OCI-LY3 (cell line): ENCODE measurements at regions not wholly inside any gene's neighbourhood (a gene's known extent, or its start where the extent isn't known, plus 50 kb on each side); places are given as distances from the start of the nearest gene placed in this dataset.

Experiments used
- H2AFZ ChIP-seq: fragments of 200-600, 300-600 bp; shearing (Covaris generic); 2 replicates; pipeline ENCODE4 v1.6.0; 2014; ENCODE audit warnings: antibody characterized with exemption, low read depth, low read length
- H3K27ac ChIP-seq: fragments of 200-600, 300-600 bp; sonication (generic); 2 replicates; pipeline ENCODE4 v1.5.1; 2014; ENCODE audit warnings: mild to moderate bottlenecking, low read length, moderate library complexity, mixed read lengths
- H3K27me3 ChIP-seq: fragments of 200-600, 300-600 bp; sonication (generic); 2 replicates; pipeline ENCODE4 v1.6.1; 2014; ENCODE audit warnings: low read depth, low read length, mixed read lengths
- H3K36me3 ChIP-seq: fragments of 200-600, 300-600 bp; sonication (generic); replicated peaks from 2 replicates; pipeline ENCODE3; 2014; ENCODE audit warnings: low read depth, low read length, mixed read lengths
- H3K4me1 ChIP-seq: fragments of 300-600, 200-600 bp; sonication (generic); 2 replicates; pipeline ENCODE4 v1.6.1; 2014; ENCODE audit warnings: low read length, mixed read lengths
- H3K4me2 ChIP-seq: fragments of 200-600, 300-600 bp; sonication (generic); 2 replicates; pipeline ENCODE4 v1.6.1; 2014; ENCODE audit warnings: low read length, mixed read lengths
- H3K4me3 ChIP-seq: fragments of 300-600, 200-600 bp; sonication (generic); 2 replicates; pipeline ENCODE4 v1.5.1; 2014; ENCODE audit warnings: antibody characterized with exemption, mild to moderate bottlenecking, low read length, moderate library complexity
- H3K79me2 ChIP-seq: fragments of 300-600, 200-600 bp; shearing (Covaris generic); 2 replicates; pipeline ENCODE4 v1.6.1; 2014; ENCODE audit warnings: mild to moderate bottlenecking, low read length, mixed read lengths
- H3K9ac ChIP-seq: fragments of 300-600, 200-600 bp; shearing (Covaris generic); 2 replicates; pipeline ENCODE4 v1.6.0; 2014; ENCODE audit warnings: mild to moderate bottlenecking, low read length, moderate library complexity
- H3K9me3 ChIP-seq: fragments of 200-600, 300-600 bp; shearing (Covaris generic); 2 replicates; pipeline ENCODE4 v1.6.1; 2014; ENCODE audit warnings: low read length, mixed read lengths; ENCODE audit not compliant: insufficient read depth
- H4K20me1 ChIP-seq: fragments of 200-600, 300-600 bp; sonication (generic); 2 replicates; pipeline ENCODE4 v1.6.1; 2016; ENCODE audit warnings: low read length, mixed read lengths; ENCODE audit not compliant: insufficient read depth
- EZH2phosphoT487 ChIP-seq: fragments of 200-600 bp; shearing (Covaris generic); IDR thresholded peaks from 2 replicates; pipeline ENCODE4 v1.6.1; 2018; ENCODE audit warnings: antibody characterized with exemption, mixed run types, low read depth
- TF ChIP-seq, protein P1 (sequence below): fragments of 200-600, 300-600 bp; sonication (generic); IDR thresholded peaks from 2 replicates; pipeline ENCODE4 v1.5.1; 2014; ENCODE audit warnings: antibody characterized with exemption, low read length, low read depth

GRCh38 chr4:181685461-181685860 is 557.7 kb upstream of the TENM3 start:
- Histone ChIP-seq H2AFZ (no peak overlapping the region), H3K9me3 (no peaks in the 10 kb centered on the region; the same call in 1 of the 2 replicates), H3K79me2 (no peaks in the 10 kb centered on the region), H3K4me3 (no peak overlapping the region), H3K4me1 (no peaks in the 10 kb centered on the region), H3K27me3 (no peaks in the 10 kb centered on the region), H4K20me1 (no peaks in the 10 kb centered on the region), H3K27ac (no peak overlapping the region), H3K36me3 (no peaks in the 10 kb centered on the region), H3K4me2 (no peak overlapping the region), H3K9ac (no peak overlapping the region)
- TF ChIP-seq EZH2phosphoT487: no peak
- TF ChIP-seq, protein P1, sequence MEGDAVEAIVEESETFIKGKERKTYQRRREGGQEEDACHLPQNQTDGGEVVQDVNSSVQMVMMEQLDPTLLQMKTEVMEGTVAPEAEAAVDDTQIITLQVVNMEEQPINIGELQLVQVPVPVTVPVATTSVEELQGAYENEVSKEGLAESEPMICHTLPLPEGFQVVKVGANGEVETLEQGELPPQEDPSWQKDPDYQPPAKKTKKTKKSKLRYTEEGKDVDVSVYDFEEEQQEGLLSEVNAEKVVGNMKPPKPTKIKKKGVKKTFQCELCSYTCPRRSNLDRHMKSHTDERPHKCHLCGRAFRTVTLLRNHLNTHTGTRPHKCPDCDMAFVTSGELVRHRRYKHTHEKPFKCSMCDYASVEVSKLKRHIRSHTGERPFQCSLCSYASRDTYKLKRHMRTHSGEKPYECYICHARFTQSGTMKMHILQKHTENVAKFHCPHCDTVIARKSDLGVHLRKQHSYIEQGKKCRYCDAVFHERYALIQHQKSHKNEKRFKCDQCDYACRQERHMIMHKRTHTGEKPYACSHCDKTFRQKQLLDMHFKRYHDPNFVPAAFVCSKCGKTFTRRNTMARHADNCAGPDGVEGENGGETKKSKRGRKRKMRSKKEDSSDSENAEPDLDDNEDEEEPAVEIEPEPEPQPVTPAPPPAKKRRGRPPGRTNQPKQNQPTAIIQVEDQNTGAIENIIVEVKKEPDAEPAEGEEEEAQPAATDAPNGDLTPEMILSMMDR: no peak

DNA sequence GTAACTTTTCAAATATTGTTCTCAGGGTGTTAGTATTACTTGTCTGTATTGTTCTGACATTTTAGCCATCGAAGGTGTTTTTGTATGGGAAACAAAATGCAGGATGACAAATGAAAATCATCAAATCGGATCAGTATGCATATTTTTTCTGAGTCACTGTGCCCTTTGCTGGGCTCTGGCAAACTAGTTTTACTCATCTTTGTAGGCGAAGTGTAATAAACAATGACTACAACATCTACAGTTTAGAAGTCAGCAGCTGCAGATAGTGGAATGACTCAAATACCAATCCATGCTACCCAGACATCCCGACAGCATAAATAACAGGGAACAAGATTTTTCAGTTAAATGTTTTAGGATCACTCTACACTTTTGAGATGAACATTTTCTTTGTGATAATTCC is 557.3 kb upstream of the TENM3 start:
- Histone ChIP-seq H3K79me2 (no peaks in the 10 kb centered on the region), H4K20me1 (no peaks in the 10 kb centered on the region), H3K4me3 (no peak overlapping the region), H3K4me2 (no peak overlapping the region), H3K4me1 (no peaks in the 10 kb centered on the region), H3K36me3 (no peaks in the 10 kb centered on the region), H2AFZ (no peak overlapping the region), H3K9me3 (no peaks in the 10 kb centered on the region; the same call in 1 of the 2 replicates), H3K27me3 (no peaks in the 10 kb centered on the region), H3K9ac (no peak overlapping the region), H3K27ac (no peak overlapping the region)
- TF ChIP-seq EZH2phosphoT487: no peak
- TF ChIP-seq, protein P1: no peak

- H2AFZ ChIP-seq: no peak overlapping the region
- no peaks in the 10 kb centered on the region for H3K27me3 ChIP-seq
- H3K4me2 ChIP-seq: no peak overlapping the region
- H3K4me1 ChIP-seq: no peaks in the 10 kb centered on the region
- no peak overlapping the region for H3K4me3 ChIP-seq
- no peaks in the 10 kb centered on the region for H3K79me2 ChIP-seq
- H3K36me3 ChIP-seq: no peaks in the 10 kb centered on the region
- no peaks in the 10 kb centered on the region; the same call in 1 of the 2 replicates for H3K9me3 ChIP-seq
- TF ChIP-seq EZH2phosphoT487: no peak
- TF ChIP-seq, protein P1: no peak
- no peak overlapping the region for H3K9ac ChIP-seq
- H4K20me1 ChIP-seq: no peaks in the 10 kb centered on the region
- no peak overlapping the region for H3K27ac ChIP-seq
These were observed 556.1 kb upstream of the TENM3 start for GRCh38 chr4:181687116-181687515.

DNA sequence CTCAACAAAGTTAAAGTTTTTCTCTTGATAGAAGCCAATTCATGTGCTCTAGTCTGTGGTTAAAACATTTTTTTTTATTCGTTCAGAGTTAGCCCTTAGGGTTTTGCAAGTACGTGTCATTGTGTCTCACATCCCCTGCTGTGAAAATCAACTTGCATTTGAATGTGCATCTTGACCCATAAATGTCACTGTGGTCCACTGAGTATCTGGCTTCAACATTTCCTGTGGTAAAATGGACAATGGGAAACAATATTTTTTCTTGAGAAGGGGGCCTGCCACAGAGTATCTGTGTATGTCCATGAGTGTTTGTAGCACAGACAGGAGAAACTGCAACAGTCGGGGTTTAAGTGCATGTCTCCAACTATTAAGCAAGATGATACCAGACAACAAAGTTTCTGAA is 554.8 kb upstream of the TENM3 start:
- TF ChIP-seq, protein P1: no peak
- TF ChIP-seq EZH2phosphoT487: no peak
- Histone ChIP-seq H3K4me1 (no peaks in the 10 kb centered on the region), H3K79me2 (no peaks in the 10 kb centered on the region), H3K9ac (no peak overlapping the region), H4K20me1 (no peaks in the 10 kb centered on the region), H3K27me3 (no peaks in the 10 kb centered on the region), H3K4me2 (no peak overlapping the region), H3K9me3 (no peaks in the 10 kb centered on the region; the same call in 1 of the 2 replicates), H2AFZ (no peak overlapping the region), H3K4me3 (no peak overlapping the region), H3K36me3 (no peaks in the 10 kb centered on the region), H3K27ac (no peak overlapping the region)
